H1 (cell line): ENCODE measurements at regions not wholly inside any gene's neighbourhood (a gene's known extent, or its start where the extent isn't known, plus 50 kb on each side); places are given as distances from the start of the nearest gene placed in this dataset.

Experiments used
- ASH2L ChIP-seq: fragments of 200-600, 300-600 bp; sonication (generic); IDR thresholded peaks from one replicate; pipeline ENCODE4 v1.7.1; 2017; ENCODE audit warnings: low read length
- CREB1 ChIP-seq: IDR thresholded peaks from 2 replicates; pipeline ENCODE4 v1.6.1; 2012; ENCODE audit warnings: inconsistent platforms
- PHF8 ChIP-seq: fragments of 200-600 bp; sonication (generic); conservative IDR thresholded peaks from 2 replicates; pipeline ENCODE4 v1.7.1; 2012; ENCODE audit warnings: low read depth, mild to moderate bottlenecking, inconsistent platforms, low read length, moderate library complexity
- RBBP5 ChIP-seq: IDR thresholded peaks from 2 replicates; pipeline ENCODE4 v1.7.1; 2012; ENCODE audit warnings: low read depth, mild to moderate bottlenecking, inconsistent platforms, low read length, moderate library complexity, borderline replicate concordance
- SIN3A ChIP-seq, 2 experiments: IDR thresholded peaks in 1 of 2; conservative IDR thresholded peaks in 1 of 2; 2 replicates each; pipeline ENCODE4 v1.6.1; 2011 to 2012; ENCODE audit warnings: low read length in 2 of 2, improper control_type of control experiment in 1 of 2, low read depth in 1 of 2, mild to moderate bottlenecking in 1 of 2
- TAF1 ChIP-seq: IDR thresholded peaks from 2 replicates; pipeline ENCODE4 v1.6.1; 2011; ENCODE audit warnings: mild to moderate bottlenecking, low read depth, low read length
- TBP ChIP-seq: IDR thresholded peaks from 2 replicates; pipeline ENCODE4 v1.6.1; 2011; ENCODE audit warnings: low read depth, low read length, improper control_type of control experiment
- TEAD4 ChIP-seq: IDR thresholded peaks from 2 replicates; pipeline ENCODE4 v1.6.1; 2012; ENCODE audit warnings: low read depth, low read length, inconsistent platforms, mixed read lengths
- ZNF274 ChIP-seq: IDR thresholded peaks from 2 replicates; pipeline ENCODE4 v1.7.0; 2012; ENCODE audit warnings: low read length, borderline replicate concordance; ENCODE audit errors: extremely low read depth

GRCh38 chr16:63183743-63184142, 1147.5 kb upstream of the CDH8 start (continued):
- TF ChIP-seq RBBP5 (no peak), PHF8 (no peak), ASH2L (no peak), TBP (no peak), TAF1 (no peak), CREB1 (no peak), TEAD4 (no peak), SIN3A (conservative IDR thresholded peaks at IDR 0.05 in 1 of 2, IDR thresholded peaks at IDR 0.05 in 1 of 2; ENCODE audit: low read depth in 1 of 2, low read length in 2 of 2) (no peak), ZNF274 (no peak)
